ENCODE measurements at regions not wholly inside any gene's neighbourhood (a gene's known extent, or its start where the extent isn't known, plus 50 kb on each side); places are given as distances from the start of the nearest gene placed in this dataset.

- TF ChIP-seq POLR2A (IDR thresholded peaks at IDR 0.05; ENCODE audit: low read depth, low read length) (no peak), POU2F2 (IDR thresholded peaks at IDR 0.05; ENCODE audit: low read depth, low read length) (no peak), PAX5 (IDR thresholded peaks at IDR 0.05; ENCODE audit: insufficient read depth, low read length, severe bottlenecking) (no peak)
Measured at GRCh38 chr5:57884346-57885102, 401.9 kb upstream of the ACTBL2 start.
